SU-DHL-6 (cell line): ENCODE measurements at regions not wholly inside any gene's neighbourhood (a gene's known extent, or its start where the extent isn't known, plus 50 kb on each side); places are given as distances from the start of the nearest gene placed in this dataset.
A peak's percentile ranks its signal among the peaks of the same experiment; 100 is the strongest.

Source experiments
- EZH2phosphoT487 ChIP-seq: fragments of 200-600 bp; sonication (generic), shearing (Covaris generic); conservative IDR thresholded peaks from 2 replicates; pipeline ENCODE4 v1.6.1; 2018; ENCODE audit warnings: mild to moderate bottlenecking, antibody characterized with exemption, low read length, moderate library complexity, mixed read lengths
- TF ChIP-seq, protein P1 (sequence below): fragments of 200-600 bp; sonication (generic); IDR thresholded peaks from one replicate; pipeline ENCODE4 v1.5.1; 2017; ENCODE audit warnings: antibody characterized with exemption, mild to moderate bottlenecking, low read length, moderate library complexity; ENCODE audit not compliant: insufficient read depth, poor library complexity, severe bottlenecking

DNA sequence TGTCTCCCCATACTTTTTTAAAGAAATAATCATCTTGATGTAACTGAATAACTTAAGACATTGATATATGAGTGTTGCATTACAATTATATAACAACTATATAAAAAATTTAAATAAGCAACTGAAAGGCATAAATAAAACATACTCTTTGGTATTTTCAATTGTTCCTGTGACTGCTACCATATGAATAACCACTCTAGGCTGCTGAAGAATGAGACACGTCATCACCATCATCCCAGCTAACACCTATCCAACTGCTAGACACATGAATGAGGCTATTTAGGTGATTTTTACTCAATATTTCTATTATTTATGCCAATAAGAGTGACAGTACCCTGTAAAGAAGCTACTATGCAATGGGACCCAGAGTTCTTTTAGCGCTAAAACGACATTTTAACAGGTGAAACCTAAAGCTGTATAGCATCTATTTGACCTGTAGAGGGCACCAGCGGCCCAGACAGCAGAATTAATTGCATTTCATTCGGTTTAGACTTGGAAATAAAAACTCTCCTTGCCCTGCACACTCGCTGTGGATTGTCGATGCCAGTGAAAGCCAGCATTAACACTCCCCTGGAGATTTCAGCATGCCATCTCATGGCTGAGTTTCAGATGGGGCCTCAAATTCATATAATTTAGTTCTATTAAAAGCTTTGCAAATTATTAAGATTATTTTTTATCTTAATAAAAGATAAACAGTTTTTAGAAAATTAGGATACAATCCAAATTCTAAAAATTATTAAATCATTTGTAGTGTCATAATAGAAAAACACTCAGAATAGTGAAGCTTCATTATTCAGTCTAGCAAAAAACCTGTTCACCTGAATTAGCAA lies 89.4 kb upstream of the MAP2 start:
- TF ChIP-seq, protein P1, sequence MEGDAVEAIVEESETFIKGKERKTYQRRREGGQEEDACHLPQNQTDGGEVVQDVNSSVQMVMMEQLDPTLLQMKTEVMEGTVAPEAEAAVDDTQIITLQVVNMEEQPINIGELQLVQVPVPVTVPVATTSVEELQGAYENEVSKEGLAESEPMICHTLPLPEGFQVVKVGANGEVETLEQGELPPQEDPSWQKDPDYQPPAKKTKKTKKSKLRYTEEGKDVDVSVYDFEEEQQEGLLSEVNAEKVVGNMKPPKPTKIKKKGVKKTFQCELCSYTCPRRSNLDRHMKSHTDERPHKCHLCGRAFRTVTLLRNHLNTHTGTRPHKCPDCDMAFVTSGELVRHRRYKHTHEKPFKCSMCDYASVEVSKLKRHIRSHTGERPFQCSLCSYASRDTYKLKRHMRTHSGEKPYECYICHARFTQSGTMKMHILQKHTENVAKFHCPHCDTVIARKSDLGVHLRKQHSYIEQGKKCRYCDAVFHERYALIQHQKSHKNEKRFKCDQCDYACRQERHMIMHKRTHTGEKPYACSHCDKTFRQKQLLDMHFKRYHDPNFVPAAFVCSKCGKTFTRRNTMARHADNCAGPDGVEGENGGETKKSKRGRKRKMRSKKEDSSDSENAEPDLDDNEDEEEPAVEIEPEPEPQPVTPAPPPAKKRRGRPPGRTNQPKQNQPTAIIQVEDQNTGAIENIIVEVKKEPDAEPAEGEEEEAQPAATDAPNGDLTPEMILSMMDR, result peak; percentile 64
- no peak for TF ChIP-seq EZH2phosphoT487
